IPS-18a (cell line): ENCODE measurements at regions not wholly inside any gene's neighbourhood (a gene's known extent, or its start where the extent isn't known, plus 50 kb on each side); places are given as distances from the start of the nearest gene placed in this dataset.

ENCODE experiments used
- H3K27ac ChIP-seq: one replicate; pipeline ENCODE4 v1.5.1; 2013; ENCODE audit warnings: low read length
- H3K27me3 ChIP-seq: one replicate; pipeline ENCODE4 v1.6.1; 2013; ENCODE audit warnings: mild to moderate bottlenecking, low read length; ENCODE audit not compliant: control insufficient read depth, insufficient read depth
- H3K36me3 ChIP-seq: one replicate; pipeline ENCODE4 v1.6.1; 2013; ENCODE audit warnings: low read depth, low read length; ENCODE audit not compliant: control insufficient read depth
- H3K4me1 ChIP-seq: one replicate; pipeline ENCODE4 v1.6.1; 2013; ENCODE audit warnings: low read depth, low read length; ENCODE audit not compliant: control insufficient read depth
- H3K4me3 ChIP-seq: one replicate; pipeline ENCODE4 v1.5.1; 2013; ENCODE audit warnings: low read length
- H3K9ac ChIP-seq: one replicate; pipeline ENCODE4 v1.6.1; 2013; ENCODE audit warnings: mild to moderate bottlenecking, low read length, moderate library complexity
- H3K9me3 ChIP-seq: one replicate; pipeline ENCODE4 v1.6.1; 2013; ENCODE audit warnings: low read depth, low read length; ENCODE audit not compliant: control insufficient read depth

- Histone ChIP-seq H3K4me1 (peaks cover 14% of the 10 kb centered on the region), H3K9ac (peak overlapping the region; percentile 32), H3K4me3 (peak overlapping the region; percentile 12), H3K9me3 (no peaks in the 10 kb centered on the region), H3K36me3 (no peaks in the 10 kb centered on the region), H3K27me3 (no peaks in the 10 kb centered on the region), H3K27ac (peak overlapping the region; percentile 61)
Observed at GRCh38 chr3:63015614-63016309, 140.5 kb upstream of the CADPS start.

GRCh38 chr3:63022114-63022513 is 146.9 kb upstream of the CADPS start:
- no peaks in the 10 kb centered on the region for H3K4me1 ChIP-seq
- H3K27me3 ChIP-seq = no peaks in the 10 kb centered on the region
- H3K4me3 ChIP-seq = no peak overlapping the region
- H3K9ac ChIP-seq = no peak overlapping the region
- H3K27ac ChIP-seq = no peak overlapping the region
- no peaks in the 10 kb centered on the region for H3K9me3 ChIP-seq
- H3K36me3 ChIP-seq = no peaks in the 10 kb centered on the region

GRCh38 chr3:63026722-63027121 is 151.5 kb upstream of the CADPS start:
- H3K9me3 ChIP-seq = no peaks in the 10 kb centered on the region
- no peak overlapping the region for H3K27ac ChIP-seq
- H3K36me3 ChIP-seq = no peaks in the 10 kb centered on the region
- no peaks in the 10 kb centered on the region for H3K4me1 ChIP-seq
- no peak overlapping the region for H3K4me3 ChIP-seq
- H3K27me3 ChIP-seq = no peaks in the 10 kb centered on the region
- no peak overlapping the region for H3K9ac ChIP-seq

GRCh38 chr3:63029326-63029725 is 154.1 kb upstream of the CADPS start:
- H3K9me3 ChIP-seq = no peaks in the 10 kb centered on the region
- H3K4me1 ChIP-seq = no peaks in the 10 kb centered on the region
- no peaks in the 10 kb centered on the region for H3K27me3 ChIP-seq
- H3K27ac ChIP-seq = no peak overlapping the region
- no peak overlapping the region for H3K4me3 ChIP-seq
- H3K9ac ChIP-seq = no peak overlapping the region
- no peaks in the 10 kb centered on the region for H3K36me3 ChIP-seq

GRCh38 chr3:63029921-63030320 is 154.7 kb upstream of the CADPS start:
- H3K27me3 ChIP-seq = no peaks in the 10 kb centered on the region
- no peak overlapping the region for H3K27ac ChIP-seq
- H3K9me3 ChIP-seq = no peaks in the 10 kb centered on the region
- no peaks in the 10 kb centered on the region for H3K4me1 ChIP-seq
- H3K4me3 ChIP-seq = no peak overlapping the region
- H3K9ac ChIP-seq = no peak overlapping the region
- no peaks in the 10 kb centered on the region for H3K36me3 ChIP-seq

GRCh38 chr3:63030666-63031065 is 155.4 kb upstream of the CADPS start:
- no peak overlapping the region for H3K27ac ChIP-seq
- no peak overlapping the region for H3K9ac ChIP-seq
- no peaks in the 10 kb centered on the region for H3K36me3 ChIP-seq
- no peaks in the 10 kb centered on the region for H3K27me3 ChIP-seq
- H3K9me3 ChIP-seq = no peaks in the 10 kb centered on the region
- H3K4me1 ChIP-seq = no peaks in the 10 kb centered on the region
- no peak overlapping the region for H3K4me3 ChIP-seq

- Histone ChIP-seq H3K27me3 (no peaks in the 10 kb centered on the region), H3K36me3 (no peaks in the 10 kb centered on the region), H3K4me3 (no peak overlapping the region), H3K9me3 (no peaks in the 10 kb centered on the region), H3K27ac (no peak overlapping the region), H3K4me1 (no peaks in the 10 kb centered on the region), H3K9ac (no peak overlapping the region)
Observed at GRCh38 chr3:63032881-63033280, 157.7 kb upstream of the CADPS start.

- no peak overlapping the region for H3K27ac ChIP-seq
- H3K9me3 ChIP-seq = no peaks in the 10 kb centered on the region
- H3K36me3 ChIP-seq = no peaks in the 10 kb centered on the region
Observed at GRCh38 chr3:63034101-63034500, 158.9 kb upstream of the CADPS start.

GRCh38 chr3:63037116-63037515 is 161.9 kb upstream of the CADPS start:
- Histone ChIP-seq H3K9ac (no peak overlapping the region), H3K27ac (no peak overlapping the region), H3K4me3 (no peak overlapping the region), H3K36me3 (no peaks in the 10 kb centered on the region), H3K27me3 (no peaks in the 10 kb centered on the region), H3K9me3 (no peaks in the 10 kb centered on the region), H3K4me1 (no peaks in the 10 kb centered on the region)

More at GRCh38 chr3:63034101-63034500, 158.9 kb upstream of the CADPS start:
- H3K4me1 ChIP-seq = no peaks in the 10 kb centered on the region
- no peak overlapping the region for H3K4me3 ChIP-seq
- H3K9ac ChIP-seq = no peak overlapping the region
- no peaks in the 10 kb centered on the region for H3K27me3 ChIP-seq

GRCh38 chr3:63042833-63043232 is 167.6 kb upstream of the CADPS start:
- no peak overlapping the region for H3K9ac ChIP-seq
- H3K4me3 ChIP-seq = no peak overlapping the region
- no peaks in the 10 kb centered on the region for H3K27me3 ChIP-seq
- H3K27ac ChIP-seq = no peak overlapping the region
- no peaks in the 10 kb centered on the region for H3K36me3 ChIP-seq
- H3K4me1 ChIP-seq = peaks cover 5% of the 10 kb centered on the region
- no peaks in the 10 kb centered on the region for H3K9me3 ChIP-seq

- Histone ChIP-seq H3K9me3 (no peaks in the 10 kb centered on the region), H3K4me3 (no peak overlapping the region), H3K36me3 (no peaks in the 10 kb centered on the region), H3K27ac (no peak overlapping the region), H3K27me3 (no peaks in the 10 kb centered on the region), H3K9ac (no peak overlapping the region), H3K4me1 (peaks cover 5% of the 10 kb centered on the region)
Observed at GRCh38 chr3:63043631-63044030, 168.4 kb upstream of the CADPS start.

- H3K4me3 ChIP-seq = no peak overlapping the region
- H3K9ac ChIP-seq = no peak overlapping the region
- no peaks in the 10 kb centered on the region for H3K27me3 ChIP-seq
- no peaks in the 10 kb centered on the region for H3K36me3 ChIP-seq
- no peaks in the 10 kb centered on the region for H3K9me3 ChIP-seq
- H3K27ac ChIP-seq = no peak overlapping the region
- H3K4me1 ChIP-seq = peaks cover 5% of the 10 kb centered on the region
Observed at GRCh38 chr3:63046152-63046551, 170.9 kb upstream of the CADPS start.
